ENCODE measurements at regions not wholly inside any gene's neighbourhood (a gene's known extent, or its start where the extent isn't known, plus 50 kb on each side); places are given as distances from the start of the nearest gene placed in this dataset.

GRCh38 chr6:169994739-169995138, 243.3 kb downstream of the ERMARD start:
- DNase-seq (ENCODE audit: low spot score), result no peak

GRCh38 chr6:169993861-169994481, 242.5 kb downstream of the ERMARD start:
- no peak for DNase-seq (ENCODE audit: low spot score)

GRCh38 chr6:169991913-169992312, 240.5 kb downstream of the ERMARD start:
- no peak for DNase-seq (ENCODE audit: low spot score)

GRCh38 chr6:169991031-169991390, 239.6 kb downstream of the ERMARD start:
- DNase-seq (ENCODE audit: low spot score), result no peak

GRCh38 chr6:169990095-169991030, 238.9 kb downstream of the ERMARD start:
- no peak for DNase-seq (ENCODE audit: low spot score)

GRCh38 chr6:169989594-169989993, 238.2 kb downstream of the ERMARD start:
- DNase-seq (ENCODE audit: low spot score), result no peak

- DNase-seq (ENCODE audit: low spot score), result no peak
Measured at GRCh38 chr6:169988769-169989550, 237.5 kb downstream of the ERMARD start.

- no peak for DNase-seq (ENCODE audit: low spot score)
Measured at GRCh38 chr6:169986848-169987498, 235.6 kb downstream of the ERMARD start.

- no peak for DNase-seq (ENCODE audit: low spot score)
Measured at GRCh38 chr6:169986171-169986847, 234.9 kb downstream of the ERMARD start.

GRCh38 chr6:169985121-169986015, 233.9 kb downstream of the ERMARD start:
- no peak for DNase-seq (ENCODE audit: low spot score)

- no peak for DNase-seq (ENCODE audit: low spot score)
Measured at GRCh38 chr6:169984181-169985120, 233.0 kb downstream of the ERMARD start.

GRCh38 chr6:169983651-169984050, 232.2 kb downstream of the ERMARD start:
- DNase-seq (ENCODE audit: low spot score), result no peak

GRCh38 chr6:169982461-169983386, 231.3 kb downstream of the ERMARD start:
- DNase-seq (ENCODE audit: low spot score), result no peak

GRCh38 chr6:169981969-169982368, 230.5 kb downstream of the ERMARD start:
- DNase-seq (ENCODE audit: low spot score), result no peak

GRCh38 chr6:169981568-169981967, 230.1 kb downstream of the ERMARD start:
- DNase-seq (ENCODE audit: low spot score), result no peak

GRCh38 chr6:169980826-169981450, 229.5 kb downstream of the ERMARD start:
- DNase-seq (ENCODE audit: low spot score), result no peak

GRCh38 chr6:169979873-169980432, 228.5 kb downstream of the ERMARD start:
- DNase-seq (ENCODE audit: low spot score), result no peak
